ENCODE measurements at regions not wholly inside any gene's neighbourhood (a gene's known extent, or its start where the extent isn't known, plus 50 kb on each side); places are given as distances from the start of the nearest gene placed in this dataset.

DNA sequence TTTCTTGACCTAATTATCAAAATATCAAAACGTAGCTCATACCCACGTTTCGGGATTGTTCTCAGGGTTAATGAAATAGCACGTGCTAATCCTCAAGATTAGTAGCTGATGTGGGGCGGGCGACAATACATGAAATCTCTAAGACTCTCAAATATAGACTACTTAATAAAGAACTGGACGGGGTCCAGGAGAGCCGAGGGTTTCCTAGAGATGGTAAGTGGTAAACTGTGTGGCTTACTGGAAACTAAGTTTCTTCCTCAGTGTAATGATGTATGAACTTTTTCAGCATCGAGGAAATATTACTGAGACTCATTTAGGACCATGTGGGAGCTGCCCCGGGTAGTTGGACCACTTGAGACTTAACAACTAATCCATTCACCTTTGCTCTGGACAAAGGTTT, 453.3 kb upstream of the SALL3 start:
- ChIA-PET CTCF (no interaction called here), POLR2A (no interaction called here)
- TF ChIP-seq, protein P1, sequence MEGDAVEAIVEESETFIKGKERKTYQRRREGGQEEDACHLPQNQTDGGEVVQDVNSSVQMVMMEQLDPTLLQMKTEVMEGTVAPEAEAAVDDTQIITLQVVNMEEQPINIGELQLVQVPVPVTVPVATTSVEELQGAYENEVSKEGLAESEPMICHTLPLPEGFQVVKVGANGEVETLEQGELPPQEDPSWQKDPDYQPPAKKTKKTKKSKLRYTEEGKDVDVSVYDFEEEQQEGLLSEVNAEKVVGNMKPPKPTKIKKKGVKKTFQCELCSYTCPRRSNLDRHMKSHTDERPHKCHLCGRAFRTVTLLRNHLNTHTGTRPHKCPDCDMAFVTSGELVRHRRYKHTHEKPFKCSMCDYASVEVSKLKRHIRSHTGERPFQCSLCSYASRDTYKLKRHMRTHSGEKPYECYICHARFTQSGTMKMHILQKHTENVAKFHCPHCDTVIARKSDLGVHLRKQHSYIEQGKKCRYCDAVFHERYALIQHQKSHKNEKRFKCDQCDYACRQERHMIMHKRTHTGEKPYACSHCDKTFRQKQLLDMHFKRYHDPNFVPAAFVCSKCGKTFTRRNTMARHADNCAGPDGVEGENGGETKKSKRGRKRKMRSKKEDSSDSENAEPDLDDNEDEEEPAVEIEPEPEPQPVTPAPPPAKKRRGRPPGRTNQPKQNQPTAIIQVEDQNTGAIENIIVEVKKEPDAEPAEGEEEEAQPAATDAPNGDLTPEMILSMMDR (IDR thresholded peaks at IDR 0.05; ENCODE audit: control extremely low read depth, extremely low read depth, low read depth, missing control alignments) = no peak
- no peak for DNase-seq (ENCODE audit: extremely low spot score)

DNA sequence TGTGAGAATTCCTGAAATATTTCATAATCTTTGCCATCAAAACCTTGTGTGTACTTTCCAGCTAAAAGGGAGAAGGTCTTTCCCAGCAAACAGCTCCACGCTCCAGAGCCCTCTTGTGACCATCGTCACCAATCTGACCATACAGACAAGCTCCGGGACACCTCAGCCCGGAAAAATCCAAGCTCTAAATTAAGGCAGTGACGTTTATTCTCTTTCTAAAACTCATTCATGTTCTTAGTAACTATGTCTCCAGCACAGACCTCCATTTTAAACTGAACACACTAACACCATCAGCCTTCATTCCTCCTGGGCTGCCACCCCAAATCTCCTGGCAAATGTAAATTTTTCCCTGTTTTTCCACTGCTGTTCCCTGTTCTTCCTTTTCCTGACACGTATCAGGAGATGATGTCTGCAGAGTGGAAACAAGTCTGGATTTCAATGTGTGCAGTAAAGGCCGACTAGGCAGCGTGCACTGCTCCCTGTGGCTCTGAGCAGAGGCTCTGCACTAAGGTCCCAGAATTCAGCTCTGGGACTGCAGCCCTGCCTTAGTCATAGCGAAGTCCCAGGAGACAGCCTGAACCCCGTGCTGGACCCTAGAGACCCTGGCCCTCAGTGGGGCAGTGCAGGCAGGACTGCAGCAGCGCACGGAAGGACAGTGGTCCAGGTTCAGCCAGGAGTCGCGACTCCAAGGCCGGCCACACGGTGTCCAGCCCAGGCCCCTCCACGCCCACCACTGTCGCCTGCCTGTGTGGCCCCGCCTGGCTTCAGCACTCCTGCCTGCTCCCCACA, 452.5 kb upstream of the SALL3 start:
- ChIA-PET POLR2A (no interaction called here), CTCF (no interaction called here)
- TF ChIP-seq, protein P1 (IDR thresholded peaks at IDR 0.05; ENCODE audit: control extremely low read depth, extremely low read depth, low read depth, missing control alignments) = no peak
- no peak for DNase-seq (ENCODE audit: extremely low spot score)

- CTCF ChIA-PET = no interaction called here
- TF ChIP-seq, protein P1 (IDR thresholded peaks at IDR 0.05; ENCODE audit: control extremely low read depth, extremely low read depth, low read depth, missing control alignments) = no peak
- DNase-seq (ENCODE audit: extremely low spot score) = no peak
- POLR2A ChIA-PET = no interaction called here
These were observed 451.6 kb upstream of the SALL3 start for GRCh38 chr18:78527984-78528383.

DNA sequence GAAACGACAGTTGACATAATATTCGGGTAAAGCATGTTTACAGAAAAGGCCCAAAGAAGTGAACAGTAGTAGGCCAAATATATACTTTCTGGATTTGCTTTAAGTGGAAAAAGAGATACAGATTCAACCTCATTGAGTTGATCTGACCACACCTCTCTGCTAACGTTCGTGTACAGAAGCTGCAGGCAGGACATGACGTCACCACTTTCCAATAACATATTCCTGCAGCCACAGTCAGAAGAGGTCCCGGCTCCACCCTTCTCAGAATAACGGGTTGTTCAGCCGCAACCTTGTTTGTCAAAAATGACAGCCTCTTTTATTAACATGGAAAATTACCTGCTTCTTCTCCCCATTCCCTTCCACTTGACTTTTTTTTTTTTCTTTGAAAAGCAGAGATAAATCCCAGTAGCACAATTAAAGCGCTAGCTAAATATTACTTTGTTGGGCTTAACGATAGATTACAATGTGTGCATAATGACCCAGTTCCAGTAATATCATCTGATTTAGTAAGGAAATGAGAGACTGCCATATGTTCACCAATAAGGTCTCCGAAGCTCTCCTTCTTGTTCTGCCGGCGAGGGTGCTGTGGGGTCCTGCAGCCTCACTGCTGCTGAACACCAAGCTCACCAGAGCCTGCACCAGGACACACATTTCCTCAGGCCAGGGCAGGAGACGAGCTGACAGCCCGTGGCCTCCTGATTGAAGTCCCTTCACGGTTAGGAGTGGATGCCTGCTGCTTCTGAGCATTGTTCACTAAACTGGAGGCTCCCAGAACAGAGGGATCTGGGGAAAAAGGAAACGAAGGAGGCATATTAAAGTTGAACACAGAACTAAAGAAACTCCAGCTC, 451.0 kb upstream of the SALL3 start:
- POLR2A ChIA-PET = no interaction called here

DNA sequence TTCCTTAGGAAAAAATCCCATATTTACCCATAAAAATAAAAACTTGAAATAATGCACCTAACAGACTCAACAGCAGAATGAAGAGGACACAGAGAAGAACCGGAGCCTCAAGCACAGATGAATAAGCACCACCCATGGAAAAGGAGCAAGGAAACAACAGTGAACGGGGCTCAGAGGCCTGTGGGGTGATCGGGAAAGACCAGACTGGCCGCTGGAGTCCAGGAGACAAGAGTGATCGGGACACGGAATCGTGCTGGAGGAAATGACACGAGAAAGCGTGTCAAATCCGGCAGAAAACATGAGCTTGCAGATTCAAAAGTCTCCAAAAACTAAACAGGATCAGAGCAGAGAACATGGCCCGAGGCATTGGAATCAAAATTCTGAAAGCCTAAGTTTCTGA, 448.0 kb upstream of the SALL3 start:
- DNase-seq (ENCODE audit: extremely low spot score) = no peak
- POLR2A ChIA-PET = no interaction called here

More for the DNA sequence above, 451.0 kb upstream of the SALL3 start:
- TF ChIP-seq, protein P1 (IDR thresholded peaks at IDR 0.05; ENCODE audit: control extremely low read depth, extremely low read depth, low read depth, missing control alignments) = no peak
- CTCF ChIA-PET = no interaction called here
- no peak for DNase-seq (ENCODE audit: extremely low spot score)

DNA sequence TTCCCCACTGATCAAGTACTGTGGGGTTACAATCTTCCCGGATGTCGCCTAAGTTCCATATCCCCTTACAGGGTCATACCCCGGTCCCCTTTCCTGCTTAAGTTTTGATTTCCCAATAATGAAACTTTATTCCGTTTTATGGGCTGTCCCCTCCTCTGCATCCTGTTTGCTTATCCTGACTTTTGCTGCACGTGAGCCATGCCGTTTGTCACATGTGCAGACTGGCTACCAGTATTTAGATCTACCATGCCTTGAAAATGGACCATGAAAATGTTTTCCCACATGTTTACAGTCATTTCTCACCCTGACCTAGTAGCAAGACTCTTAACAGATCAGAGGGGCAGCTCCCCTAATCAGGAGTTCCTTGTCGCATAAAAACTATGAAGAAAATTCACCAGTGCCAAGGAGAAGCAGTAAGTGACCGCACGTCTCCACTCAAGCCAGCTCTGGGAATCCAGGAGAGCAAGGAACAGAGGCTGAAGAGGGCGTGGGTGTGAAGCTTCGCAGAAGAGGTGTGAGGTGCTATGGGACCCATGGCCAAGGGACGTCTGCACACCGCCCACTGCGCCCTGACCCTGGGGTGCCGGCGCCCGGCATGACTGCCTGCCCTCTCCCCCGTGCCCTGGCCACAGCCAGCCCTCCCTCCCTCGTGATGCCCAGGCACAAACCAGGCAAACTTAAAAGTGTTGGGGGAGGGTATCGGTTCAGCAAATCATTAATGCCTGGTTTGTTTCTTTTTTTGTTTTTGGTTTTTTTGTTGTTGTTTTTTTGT, 440.8 kb upstream of the SALL3 start:
- ChIA-PET CTCF (no interaction called here), POLR2A (no interaction called here)
- TF ChIP-seq, protein P1 (IDR thresholded peaks at IDR 0.05; ENCODE audit: control extremely low read depth, extremely low read depth, low read depth, missing control alignments) = no peak
- DNase-seq (ENCODE audit: extremely low spot score) = no peak

More for the DNA sequence above, 448.0 kb upstream of the SALL3 start:
- CTCF ChIA-PET = no interaction called here
- TF ChIP-seq, protein P1 (IDR thresholded peaks at IDR 0.05; ENCODE audit: control extremely low read depth, extremely low read depth, low read depth, missing control alignments) = no peak

Measured in GM10248 (cell line).